Esophagus muscularis mucosa (tissue), 4 donors: ENCODE measurements at regions not wholly inside any gene's neighbourhood (a gene's known extent, or its start where the extent isn't known, plus 50 kb on each side); places are given as distances from the start of the nearest gene placed in this dataset.

ENCODE experiments used
- CTCF ChIP-seq, 3 experiments: fragments of 200-600 bp in 2 of 3; fragments of 450-650 bp in 1 of 3; sonication (generic) in 2 of 3; IDR thresholded peaks; one replicate each; pipeline ENCODE4 v1.5.1; 2017 to 2019; ENCODE audit warnings: antibody characterized with exemption in 3 of 3, mild to moderate bottlenecking in 2 of 3, moderate library complexity in 1 of 3
- EP300 ChIP-seq: sonication (generic); formaldehyde crosslinking; IDR thresholded peaks from one replicate; pipeline ENCODE4 v1.6.1; 2017; ENCODE audit warnings: antibody characterized with exemption
- POLR2A ChIP-seq: fragments of 450-650 bp; IDR thresholded peaks from one replicate; pipeline ENCODE4 v1.6.1; 2017; ENCODE audit warnings: antibody characterized with exemption, moderate library complexity, mild to moderate bottlenecking, low read depth
- POLR2AphosphoS5 ChIP-seq, 2 donors: sonication (generic); formaldehyde crosslinking; IDR thresholded peaks; one replicate each; pipeline ENCODE4 v1.6.1; 2017; ENCODE audit warnings: antibody characterized with exemption in 2 of 2

GRCh38 chr4:114385195-114385985 lies 213.2 kb upstream of the UGT8 start:
- TF ChIP-seq POLR2A = no peak
- TF ChIP-seq CTCF (IDR thresholded peaks at IDR 0.05) = no peak
- no peak for TF ChIP-seq EP300
- TF ChIP-seq POLR2AphosphoS5 (IDR thresholded peaks at IDR 0.05) = no peak
